H54 (cell line): ENCODE measurements at regions not wholly inside any gene's neighbourhood (a gene's known extent, or its start where the extent isn't known, plus 50 kb on each side); places are given as distances from the start of the nearest gene placed in this dataset.
"Not testable (repeated sequence)": the region's sequence is repeated elsewhere in the genome, so short reads cannot be mapped to it uniquely, and the experiment has no call there.

Experiments used
- DNase-seq: peaks from one replicate; pipeline ENCODE4 v3.0.0; 2011; ENCODE audit warnings: low spot score, mixed read lengths; ENCODE audit not compliant: insufficient read length
- FAIRE-seq: peaks from 3 replicates; lab custom pipeline; 2011; peaks lifted over from hg19 to GRCh38; lab: Jason Lieb, UNC
- POLR2A ChIP-seq: IDR thresholded peaks from 2 replicates; pipeline ENCODE4 v1.6.1; 2011; ENCODE audit warnings: low read depth, mild to moderate bottlenecking, low read length

DNA sequence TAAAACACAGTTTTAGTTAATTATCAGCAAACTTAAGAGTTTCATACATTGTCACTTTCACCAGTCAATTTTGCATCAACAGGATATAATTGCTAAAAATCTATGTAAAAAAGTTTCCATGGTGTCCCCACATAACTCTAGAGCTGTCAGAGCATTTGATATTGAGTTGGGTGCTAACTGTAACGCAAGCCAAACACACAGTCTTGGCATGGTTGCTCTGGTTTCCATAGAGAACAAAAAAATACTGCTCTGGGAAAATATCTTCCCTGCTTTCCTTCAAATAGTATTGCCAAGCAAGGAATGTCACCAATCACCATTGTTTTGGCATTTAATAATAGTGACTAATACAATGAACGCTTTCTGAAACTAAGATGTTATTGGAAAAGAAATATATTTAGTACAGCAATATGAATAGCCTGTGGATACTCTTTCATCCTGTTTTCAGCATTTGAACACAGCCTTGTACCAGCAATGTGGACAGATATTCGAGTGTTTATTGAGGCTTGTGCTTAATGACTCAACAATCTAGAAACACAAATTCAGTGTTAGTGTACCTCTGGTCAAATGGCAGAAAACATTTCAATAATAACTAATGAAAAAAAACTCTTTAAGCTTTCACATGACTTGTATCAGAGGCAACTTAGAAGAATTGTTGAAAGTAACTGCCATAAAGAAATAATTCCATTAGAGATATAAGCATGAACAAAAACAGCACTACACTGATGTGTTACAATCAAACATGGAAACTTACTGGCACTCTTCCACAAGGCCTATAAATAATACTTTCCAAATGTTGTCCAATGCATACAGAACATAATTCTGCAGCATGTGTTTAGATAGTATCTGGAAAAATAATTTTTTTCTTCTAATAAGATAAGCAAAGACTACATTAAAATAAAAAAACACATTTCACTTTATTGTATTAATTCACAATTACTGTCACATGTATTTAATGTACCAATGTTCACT lies 1469.5 kb upstream of the CELF2 start:
- FAIRE-seq, result no peak
- TF ChIP-seq POLR2A, result no peak
- no peak for DNase-seq

DNA sequence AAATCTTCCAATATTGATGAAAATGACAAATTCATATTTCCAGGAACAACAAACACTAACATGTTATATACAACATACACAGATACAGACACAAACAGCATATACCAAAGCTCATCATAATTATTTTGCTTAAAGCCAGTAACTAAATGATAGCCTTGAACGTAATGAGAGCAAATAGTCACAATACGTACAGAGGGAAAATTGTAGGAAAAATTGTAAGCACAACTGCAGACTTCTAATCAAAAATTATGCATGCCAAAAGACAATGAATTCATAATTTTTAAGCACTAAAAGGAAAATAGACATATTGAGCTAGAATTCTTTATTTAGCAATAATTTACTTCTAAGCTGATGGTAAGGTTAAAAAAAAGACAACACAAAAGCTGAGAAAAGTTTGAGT lies 1466.9 kb upstream of the CELF2 start:
- TF ChIP-seq POLR2A, result no peak
- no peak for DNase-seq
- no peak for FAIRE-seq

GRCh38 chr10:9554321-9554720 lies 1463.4 kb upstream of the CELF2 start:
- no peak for DNase-seq
- no peak for FAIRE-seq
- no peak for TF ChIP-seq POLR2A

DNA sequence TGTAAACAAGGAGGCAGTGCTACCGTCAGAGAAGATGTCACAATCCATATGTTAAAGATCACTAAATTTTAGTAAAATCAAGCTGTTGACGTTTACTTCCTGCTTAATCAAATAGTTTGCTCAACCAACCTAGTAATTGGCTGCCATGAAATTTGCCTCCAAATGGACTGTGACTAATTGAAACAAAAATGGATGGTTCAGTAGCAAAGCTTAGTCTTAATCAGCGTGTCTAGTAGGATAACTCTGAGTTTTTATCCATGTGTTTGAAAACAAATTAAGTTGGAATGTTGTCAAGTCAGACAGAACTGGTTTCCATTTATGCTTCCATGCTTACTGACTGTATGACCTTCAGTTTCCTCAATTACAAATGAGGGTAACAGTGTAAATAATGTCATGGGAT lies 1456.7 kb upstream of the CELF2 start:
- FAIRE-seq (no peak), DNase-seq (no peak)
- TF ChIP-seq POLR2A, result no peak

DNA sequence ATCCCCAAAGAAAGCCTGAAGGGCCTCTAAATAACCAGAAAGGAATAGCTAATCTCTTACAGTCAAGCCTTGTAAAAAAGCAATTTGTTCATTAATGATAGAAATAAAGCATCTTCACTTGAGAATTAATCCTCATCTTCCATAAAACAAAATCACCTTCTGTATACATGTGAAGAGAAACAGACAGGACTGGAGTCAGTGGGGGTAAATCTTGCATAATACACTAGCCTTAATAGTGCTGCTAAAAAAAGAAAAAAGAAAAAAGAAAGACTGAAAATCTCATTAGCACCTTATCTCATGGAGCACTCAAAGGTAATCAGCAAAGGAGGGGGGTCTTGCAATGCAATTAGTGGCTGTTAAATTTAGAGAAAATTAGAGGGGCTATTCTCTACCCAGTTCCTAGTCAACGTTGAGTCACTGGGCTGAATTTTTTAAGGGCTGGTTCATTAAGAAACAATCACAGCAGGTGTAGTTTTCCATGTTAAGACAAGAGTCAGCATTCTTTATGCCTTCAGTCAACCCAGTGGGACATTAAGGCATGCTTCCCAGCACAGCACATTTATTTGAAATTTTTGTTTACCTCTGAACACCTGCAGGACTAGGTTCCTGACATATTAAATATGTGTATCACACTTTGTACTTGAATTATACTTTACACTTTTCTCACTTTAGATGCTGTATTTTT lies 1455.7 kb upstream of the CELF2 start:
- no peak for FAIRE-seq
- TF ChIP-seq POLR2A, result no peak
- no peak for DNase-seq

GRCh38 chr10:9577746-9578145 lies 1439.9 kb upstream of the CELF2 start:
- FAIRE-seq (no peak), DNase-seq (no peak)
- TF ChIP-seq POLR2A, result no peak

GRCh38 chr10:9579110-9579705 lies 1438.5 kb upstream of the CELF2 start:
- FAIRE-seq (no peak), DNase-seq (no peak)
- no peak for TF ChIP-seq POLR2A

- FAIRE-seq, DNase-seq: not testable (repeated sequence)
Measured at GRCh38 chr10:9582803-9583202, 1434.9 kb upstream of the CELF2 start.

DNA sequence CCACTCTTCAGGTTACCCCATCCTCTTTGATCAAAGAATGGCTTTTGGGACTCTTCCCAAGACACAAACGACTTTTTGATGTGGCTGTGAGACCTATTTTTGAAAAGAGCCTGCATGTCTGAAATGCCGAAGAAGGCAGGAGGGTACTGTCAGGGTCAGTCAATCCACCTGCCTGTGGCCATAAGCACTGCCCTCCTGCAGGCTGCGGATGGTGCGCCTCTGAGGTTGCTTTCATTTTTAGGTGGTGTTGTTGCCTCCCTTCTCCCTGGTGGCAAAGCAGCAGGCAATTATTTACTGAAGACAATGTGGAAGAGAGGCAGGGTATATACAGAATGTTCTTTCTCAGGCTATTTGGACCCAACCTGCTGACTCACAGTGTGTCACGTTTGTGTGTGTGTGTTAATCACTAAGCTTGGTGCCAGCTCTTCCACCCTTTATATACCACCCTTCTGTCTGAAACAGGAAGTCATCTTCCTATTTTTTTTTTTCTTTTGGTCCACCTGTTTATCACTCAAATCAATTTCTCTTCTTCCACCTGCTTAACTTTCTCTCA lies 1421.2 kb upstream of the CELF2 start:
- no peak for TF ChIP-seq POLR2A
- peak; percentile 3 for DNase-seq
- no peak for FAIRE-seq

GRCh38 chr10:9602998-9603397 lies 1414.7 kb upstream of the CELF2 start:
- FAIRE-seq (no peak), DNase-seq (no peak)
- TF ChIP-seq POLR2A, result no peak

DNA sequence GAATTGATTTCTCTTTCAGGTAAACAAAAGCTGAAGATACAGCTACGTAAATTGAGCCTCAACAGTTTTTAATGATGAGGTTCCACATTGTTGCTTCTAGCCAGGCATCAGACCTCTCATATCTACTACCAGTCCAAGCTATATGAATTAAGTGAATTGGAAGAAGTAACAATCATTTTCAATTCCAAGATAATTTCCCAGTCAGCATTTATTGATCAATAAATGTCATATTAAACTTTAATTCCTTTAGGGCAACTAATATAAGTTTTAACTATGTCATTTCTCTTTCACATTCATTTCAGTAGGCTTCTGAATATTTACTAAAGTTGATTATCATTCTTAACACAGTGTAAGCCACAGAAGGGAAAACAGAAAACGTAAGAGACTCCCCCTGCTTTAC lies 1413.7 kb upstream of the CELF2 start:
- TF ChIP-seq POLR2A, result no peak
- no peak for DNase-seq
- no peak for FAIRE-seq

DNA sequence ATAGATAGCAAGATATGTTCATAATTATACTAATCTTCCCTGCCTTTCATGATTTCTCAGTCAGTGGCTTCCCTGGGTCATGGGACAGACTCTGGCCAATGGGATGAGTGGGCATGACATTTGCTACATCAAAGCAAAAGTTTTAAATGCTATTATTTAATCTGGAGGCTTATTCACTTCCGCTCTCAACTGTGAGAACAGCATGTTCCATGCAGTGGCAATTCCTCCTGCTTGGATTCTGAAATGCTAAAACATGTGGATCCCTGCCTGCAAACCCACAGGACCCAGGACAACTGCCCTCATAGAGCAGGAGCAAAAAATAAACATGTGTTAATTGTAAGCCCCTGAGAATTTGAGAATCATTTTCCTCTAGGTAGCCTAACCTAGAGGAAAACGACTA lies 1412.4 kb upstream of the CELF2 start:
- no peak for FAIRE-seq
- no peak for TF ChIP-seq POLR2A

GRCh38 chr10:9608602-9609001 lies 1409.1 kb upstream of the CELF2 start:
- no peak for FAIRE-seq
- no peak for DNase-seq
- TF ChIP-seq POLR2A, result no peak

More for the DNA sequence above, 1412.4 kb upstream of the CELF2 start:
- DNase-seq, result no peak
